ENCODE measurements at regions not wholly inside any gene's neighbourhood (a gene's known extent, or its start where the extent isn't known, plus 50 kb on each side); places are given as distances from the start of the nearest gene placed in this dataset.

GRCh38 chr1:191589536-191589935 is 568.7 kb upstream of the RGS18 start:
- Histone ChIP-seq H3K4me1 (ENCODE audit: control insufficient read depth, extremely low read depth, insufficient read depth, low read length) (no peaks in the 10 kb centered on the region), H3K36me3 (ENCODE audit: control insufficient read depth in 2 of 2, extremely low read depth in 1 of 2, insufficient read depth in 2 of 2, low read length in 2 of 2) (no peaks in the 10 kb centered on the region), H3K9ac (ENCODE audit: control insufficient read depth, extremely low read depth, insufficient read depth, low read length) (no peak overlapping the region), H3K4me2 (ENCODE audit: control insufficient read depth, extremely low read depth, insufficient read depth, low read depth, low read length) (no peak overlapping the region), H2AFZ (ENCODE audit: control insufficient read depth, low read length) (no peak overlapping the region), H3K79me2 (ENCODE audit: control insufficient read depth, insufficient read depth, low read length) (no peaks in the 10 kb centered on the region), H3K9me1 (ENCODE audit: control insufficient read depth, extremely low read depth, insufficient read depth, low read length) (no peaks in the 10 kb centered on the region), H3K27me3 (ENCODE audit: control insufficient read depth, extremely low read depth, insufficient read depth, low read length) (no peaks in the 10 kb centered on the region), H3K9me3 (ENCODE audit: control insufficient read depth, low read depth, low read length) (no peaks in the 10 kb centered on the region), H3K27ac (ENCODE audit: control insufficient read depth, insufficient read depth, low read length) (no peak overlapping the region), H4K20me1 (ENCODE audit: control insufficient read depth, extremely low read depth, insufficient read depth, low read length) (no peaks in the 10 kb centered on the region), H3K4me3 (ENCODE audit: control insufficient read depth in 2 of 3, extremely low read depth in 1 of 3, insufficient read depth in 2 of 3, low read depth in 1 of 3, low read length in 3 of 3) (no peak overlapping the region)
- TF ChIP-seq CTCF (optimal IDR thresholded peaks at IDR 0.05 in 1 of 3, IDR thresholded peaks at IDR 0.05 in 1 of 3, conservative IDR thresholded peaks at IDR 0.05 in 1 of 3; ENCODE audit: extremely low read depth in 1 of 3, insufficient read depth in 2 of 3, low read length in 3 of 3) (no peak), EZH2 (IDR thresholded peaks at IDR 0.05; ENCODE audit: low read length) (no peak)
- no peak for FAIRE-seq
- dilution Hi-C loops (cut with MboI; ENCODE audit: extremely low pct_ligation_motif_present, low sequenced_read_pairs), result no loop called here
- no peak for DNase-seq (ENCODE audit: low read depth, low spot score)

GRCh38 chr1:191590578-191590977 is 567.7 kb upstream of the RGS18 start:
- dilution Hi-C loops (cut with MboI; ENCODE audit: extremely low pct_ligation_motif_present, low sequenced_read_pairs), result no loop called here
- Histone ChIP-seq H3K9me1 (ENCODE audit: control insufficient read depth, extremely low read depth, insufficient read depth, low read length) (no peaks in the 10 kb centered on the region), H3K27ac (ENCODE audit: control insufficient read depth, insufficient read depth, low read length) (no peak overlapping the region), H3K9me3 (ENCODE audit: control insufficient read depth, low read depth, low read length) (no peaks in the 10 kb centered on the region), H3K4me2 (ENCODE audit: control insufficient read depth, extremely low read depth, insufficient read depth, low read depth, low read length) (no peak overlapping the region), H3K4me3 (ENCODE audit: control insufficient read depth in 2 of 3, extremely low read depth in 1 of 3, insufficient read depth in 2 of 3, low read depth in 1 of 3, low read length in 3 of 3) (no peak overlapping the region), H4K20me1 (ENCODE audit: control insufficient read depth, extremely low read depth, insufficient read depth, low read length) (no peaks in the 10 kb centered on the region), H3K4me1 (ENCODE audit: control insufficient read depth, extremely low read depth, insufficient read depth, low read length) (no peaks in the 10 kb centered on the region), H3K79me2 (ENCODE audit: control insufficient read depth, insufficient read depth, low read length) (no peaks in the 10 kb centered on the region), H3K9ac (ENCODE audit: control insufficient read depth, extremely low read depth, insufficient read depth, low read length) (no peak overlapping the region), H3K27me3 (ENCODE audit: control insufficient read depth, extremely low read depth, insufficient read depth, low read length) (no peaks in the 10 kb centered on the region), H2AFZ (ENCODE audit: control insufficient read depth, low read length) (no peak overlapping the region), H3K36me3 (ENCODE audit: control insufficient read depth in 2 of 2, extremely low read depth in 1 of 2, insufficient read depth in 2 of 2, low read length in 2 of 2) (no peaks in the 10 kb centered on the region)
- DNase-seq (ENCODE audit: low read depth, low spot score), result no peak
- TF ChIP-seq CTCF (optimal IDR thresholded peaks at IDR 0.05 in 1 of 3, IDR thresholded peaks at IDR 0.05 in 1 of 3, conservative IDR thresholded peaks at IDR 0.05 in 1 of 3; ENCODE audit: extremely low read depth in 1 of 3, insufficient read depth in 2 of 3, low read length in 3 of 3), result no peak
- TF ChIP-seq EZH2 (IDR thresholded peaks at IDR 0.05; ENCODE audit: low read length), result no peak
- FAIRE-seq, result no peak

All from keratinocyte (primary cell).